ENCODE measurements at regions not wholly inside any gene's neighbourhood (a gene's known extent, or its start where the extent isn't known, plus 50 kb on each side); places are given as distances from the start of the nearest gene placed in this dataset.

GRCh38 chr1:229112832-229113548 lies 157.9 kb upstream of the RAB4A start:
- Histone ChIP-seq H3K9me3 (ENCODE audit: low read length) (no peaks in the 10 kb centered on the region), H3K79me2 (replicated peaks; ENCODE audit: insufficient read depth, low read length) (no peaks in the 10 kb centered on the region), H3F3A (ENCODE audit: insufficient read depth, low read length, poor library complexity, severe bottlenecking) (no peaks in the 10 kb centered on the region), H2AFZ (ENCODE audit: low read depth, low read length) (no peak overlapping the region), H3K9me2 (ENCODE audit: insufficient read depth, low read length) (no peaks in the 10 kb centered on the region), H4K20me1 (ENCODE audit: insufficient read depth) (no peaks in the 10 kb centered on the region), H3K4me2 (ENCODE audit: low read length) (no peak overlapping the region), H3K27ac (ENCODE audit: low read length) (no peak overlapping the region), H3K4me3 (ENCODE audit: low read length) (no peak overlapping the region), H3K36me3 (ENCODE audit: insufficient read depth, low read length) (no peaks in the 10 kb centered on the region), H3K9ac (ENCODE audit: low read length) (no peak overlapping the region), H3K27me3 (ENCODE audit: insufficient read depth, low read depth, low read length) (no peaks in the 10 kb centered on the region)
- TF ChIP-seq SMC3 (conservative IDR thresholded peaks at IDR 0.05; ENCODE audit: poor library complexity) (no peak), EZH2 (IDR thresholded peaks at IDR 0.05; ENCODE audit: borderline replicate concordance, insufficient read depth, low read length, poor library complexity, severe bottlenecking) (no peak), TAF1 (IDR thresholded peaks at IDR 0.05; ENCODE audit: low read depth) (no peak), MXI1 (conservative IDR thresholded peaks at IDR 0.05; ENCODE audit: poor library complexity, severe bottlenecking) (no peak), POLR2AphosphoS5 (IDR thresholded peaks at IDR 0.05) (no peak), REST (IDR thresholded peaks at IDR 0.05; ENCODE audit: borderline replicate concordance) (no peak), EP300 (conservative IDR thresholded peaks at IDR 0.05; ENCODE audit: poor library complexity, severe bottlenecking) (no peak), CTCF (IDR thresholded peaks at IDR 0.05; ENCODE audit: poor library complexity, severe bottlenecking) (no peak), RAD21 (conservative IDR thresholded peaks at IDR 0.05) (no peak)

- TF ChIP-seq MXI1 (conservative IDR thresholded peaks at IDR 0.05; ENCODE audit: poor library complexity, severe bottlenecking) (no peak), EZH2 (IDR thresholded peaks at IDR 0.05; ENCODE audit: borderline replicate concordance, insufficient read depth, low read length, poor library complexity, severe bottlenecking) (no peak), EP300 (conservative IDR thresholded peaks at IDR 0.05; ENCODE audit: poor library complexity, severe bottlenecking) (no peak), REST (IDR thresholded peaks at IDR 0.05; ENCODE audit: borderline replicate concordance) (no peak), TAF1 (IDR thresholded peaks at IDR 0.05; ENCODE audit: low read depth) (no peak), RAD21 (conservative IDR thresholded peaks at IDR 0.05) (no peak)
- Histone ChIP-seq H3K9me3 (ENCODE audit: low read length) (no peaks in the 10 kb centered on the region), H3K36me3 (ENCODE audit: insufficient read depth, low read length) (no peaks in the 10 kb centered on the region), H2AFZ (ENCODE audit: low read depth, low read length) (no peak overlapping the region), H3K9me2 (ENCODE audit: insufficient read depth, low read length) (no peaks in the 10 kb centered on the region), H3F3A (ENCODE audit: insufficient read depth, low read length, poor library complexity, severe bottlenecking) (no peaks in the 10 kb centered on the region), H3K9ac (ENCODE audit: low read length) (no peak overlapping the region), H3K4me3 (ENCODE audit: low read length) (no peak overlapping the region), H3K27me3 (ENCODE audit: insufficient read depth, low read depth, low read length) (no peaks in the 10 kb centered on the region), H3K27ac (ENCODE audit: low read length) (no peak overlapping the region), H4K20me1 (ENCODE audit: insufficient read depth) (no peaks in the 10 kb centered on the region), H3K4me2 (ENCODE audit: low read length) (no peak overlapping the region), H3K79me2 (replicated peaks; ENCODE audit: insufficient read depth, low read length) (no peaks in the 10 kb centered on the region)
Measured at GRCh38 chr1:229114315-229114714, 156.6 kb upstream of the RAB4A start.
